GM23248 (cell line): ENCODE measurements at regions not wholly inside any gene's neighbourhood (a gene's known extent, or its start where the extent isn't known, plus 50 kb on each side); places are given as distances from the start of the nearest gene placed in this dataset.

Experiments
- DNase-seq: peaks from one replicate; pipeline ENCODE4 v3.0.0-alpha.2; 2015
- H2AFZ ChIP-seq: fragments of 200-600 bp; sonication (generic); 2 replicates; pipeline ENCODE4 v1.6.1; 2016; ENCODE audit warnings: antibody characterized with exemption
- H3F3A ChIP-seq: fragments of 200-600 bp; sonication (generic); 2 replicates; pipeline ENCODE4 v1.6.1; 2016; ENCODE audit warnings: mild to moderate bottlenecking, antibody characterized with exemption, mixed run types; ENCODE audit not compliant: insufficient read depth
- H3K27ac ChIP-seq: fragments of 200-600 bp; sonication (generic); 2 replicates; pipeline ENCODE4 v1.5.1; 2016; ENCODE audit warnings: mild to moderate bottlenecking
- H3K27me3 ChIP-seq: fragments of 200-600 bp; sonication (generic); replicated peaks from 2 replicates; pipeline ENCODE4 v1.6.1; 2016; ENCODE audit warnings: mild to moderate bottlenecking; ENCODE audit not compliant: insufficient read depth
- H3K36me3 ChIP-seq: fragments of 200-600 bp; sonication (generic); 2 replicates; pipeline ENCODE4 v1.6.1; 2016; ENCODE audit warnings: low read depth, mild to moderate bottlenecking
- H3K4me1 ChIP-seq: fragments of 200-600 bp; sonication (generic); 2 replicates; pipeline ENCODE4 v1.6.1; 2016; ENCODE audit warnings: mild to moderate bottlenecking; ENCODE audit not compliant: insufficient read depth
- H3K4me2 ChIP-seq: fragments of 200-600 bp; sonication (generic); one replicate; pipeline ENCODE4 v1.6.1; 2016; ENCODE audit warnings: mild to moderate bottlenecking; ENCODE audit not compliant: unreplicated experiment
- H3K4me3 ChIP-seq: fragments of 200-600 bp; sonication (generic); 2 replicates; pipeline ENCODE4 v1.5.1; 2016; ENCODE audit warnings: mild to moderate bottlenecking
- H3K79me2 ChIP-seq: fragments of 200-600 bp; sonication (generic); 2 replicates; pipeline ENCODE4 v1.6.1; 2016; ENCODE audit warnings: mild to moderate bottlenecking; ENCODE audit not compliant: insufficient read depth
- H3K9ac ChIP-seq: fragments of 200-600 bp; sonication (generic); 2 replicates; pipeline ENCODE4 v1.6.1; 2016; ENCODE audit warnings: mild to moderate bottlenecking
- H3K9me2 ChIP-seq: fragments of 200-600 bp; sonication (generic); 2 replicates; pipeline ENCODE4 v1.6.1; 2016; ENCODE audit warnings: mixed run types, mild to moderate bottlenecking, moderate library complexity; ENCODE audit not compliant: insufficient read depth
- H3K9me3 ChIP-seq: fragments of 200-600 bp; sonication (generic); one replicate; pipeline ENCODE4 v1.6.1; 2017; ENCODE audit warnings: low read depth
- H4K20me1 ChIP-seq: fragments of 200-600 bp; sonication (generic); 2 replicates; pipeline ENCODE4 v1.6.0; 2016; ENCODE audit not compliant: insufficient read depth
- EZH2 ChIP-seq: fragments of 200-600 bp; sonication (generic); IDR thresholded peaks from 2 replicates; pipeline ENCODE4 v1.6.1; 2018; ENCODE audit warnings: antibody characterized with exemption, mild to moderate bottlenecking; ENCODE audit not compliant: insufficient read depth, poor library complexity, severe bottlenecking
- EZH2phosphoT487 ChIP-seq: fragments of 200-600 bp; sonication (generic); IDR thresholded peaks from 2 replicates; pipeline ENCODE4 v1.6.1; 2018; ENCODE audit warnings: antibody characterized with exemption, moderate library complexity, mild to moderate bottlenecking, low read depth; ENCODE audit not compliant: insufficient read depth
- WGBS, 2 experiments: methylation state at CpG; one replicate each; pipeline ENCODE4 v1.1.6; 2015 to 2017; ENCODE audit warnings: low lambda C conversion rate in 2 of 2, low coverage in 1 of 2; ENCODE audit errors: missing lambda C conversion rate in 2 of 2; 5-methylcytosine and 5-hydroxymethylcytosine counted together
- in situ Hi-C: fragments of 300-500 bp; cut with MboI; formaldehyde crosslinking; loops from 2 replicates; pipeline ENCODE4 v1.15.0; 2020

DNA sequence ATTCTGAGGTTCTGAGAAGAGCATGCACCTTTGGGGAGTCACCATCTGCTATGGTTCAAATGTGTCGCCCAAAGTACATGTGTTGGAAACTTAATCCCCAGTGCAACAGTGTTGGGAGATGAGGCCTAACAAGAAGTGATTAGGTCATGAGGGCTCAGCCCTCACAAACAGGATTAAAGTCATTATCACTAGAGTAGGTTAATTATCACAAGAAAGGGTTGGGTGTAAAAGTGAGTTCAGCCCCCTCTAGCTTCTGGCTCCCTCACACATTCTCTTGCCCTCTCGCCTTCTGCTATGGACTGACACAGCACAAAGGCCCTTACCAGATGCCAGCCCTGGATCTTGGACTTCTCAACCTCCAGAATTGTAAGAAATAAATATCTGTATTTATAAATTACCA, 100.3 kb upstream of the C10orf90 start:
- H3K36me3 ChIP-seq, result no peaks in the 10 kb centered on the region
- in situ Hi-C loops, result no loop called here
- TF ChIP-seq EZH2phosphoT487 (no peak), EZH2 (no peak)
- H3K9ac ChIP-seq, result no peak overlapping the region
- H4K20me1 ChIP-seq, result no peaks in the 10 kb centered on the region
- no peaks in the 10 kb centered on the region for H3F3A ChIP-seq
- H3K4me1 ChIP-seq, result no peaks in the 10 kb centered on the region
- peaks cover 3% of the 10 kb centered on the region; the same call in 1 of the 2 replicates for H3K27me3 ChIP-seq
- no peaks in the 10 kb centered on the region for H3K79me2 ChIP-seq
- H2AFZ ChIP-seq, result no peak overlapping the region
- DNase-seq, result no peak
- WGBS, 2 experiments, result 65 to 73% methylated on average over 2 of the region's 2 CpGs
- H3K4me2 ChIP-seq, result no peak overlapping the region
- no peaks in the 10 kb centered on the region for H3K9me2 ChIP-seq
- no peak overlapping the region for H3K27ac ChIP-seq
- H3K9me3 ChIP-seq, result no peaks in the 10 kb centered on the region
- no peak overlapping the region for H3K4me3 ChIP-seq

DNA sequence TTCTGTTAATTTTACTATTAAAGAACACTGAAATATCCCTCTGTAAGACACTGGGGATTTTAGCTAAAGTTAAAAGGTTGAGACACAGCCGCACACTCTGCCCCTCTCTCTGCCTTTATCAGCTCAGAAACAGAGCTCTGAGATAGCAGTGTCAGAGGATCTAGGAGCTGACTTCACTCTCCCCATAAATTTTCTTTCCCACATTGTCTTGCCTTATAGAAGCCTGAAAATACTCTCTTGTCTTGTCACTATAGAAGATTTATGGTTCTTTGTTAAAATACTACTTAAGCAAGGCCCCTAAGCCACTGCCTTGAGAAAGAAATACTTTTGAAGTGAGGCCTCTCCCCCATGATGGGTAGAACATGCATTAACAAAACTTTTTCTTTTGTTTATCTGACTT, 105.7 kb upstream of the C10orf90 start:
- no peak overlapping the region for H3K4me3 ChIP-seq
- in situ Hi-C loops, result no loop called here
- no peaks in the 10 kb centered on the region for H3K4me1 ChIP-seq
- H3K4me2 ChIP-seq, result no peak overlapping the region
- H3K27ac ChIP-seq, result no peak overlapping the region
- no peaks in the 10 kb centered on the region for H3K79me2 ChIP-seq
- no peak for DNase-seq
- no peaks in the 10 kb centered on the region for H3F3A ChIP-seq
- H3K9me2 ChIP-seq, result no peaks in the 10 kb centered on the region
- WGBS, 2 experiments, result 34 to 53% methylated on average over 1 of the region's 1 CpG
- H4K20me1 ChIP-seq, result no peaks in the 10 kb centered on the region
- no peak overlapping the region for H2AFZ ChIP-seq
- no peak overlapping the region for H3K9ac ChIP-seq
- TF ChIP-seq EZH2phosphoT487, result no peak
- TF ChIP-seq EZH2, result no peak
- H3K27me3 ChIP-seq, result peaks cover 8% of the 10 kb centered on the region; the same call in 1 of the 2 replicates
- no peaks in the 10 kb centered on the region for H3K9me3 ChIP-seq
- H3K36me3 ChIP-seq, result no peaks in the 10 kb centered on the region

DNA sequence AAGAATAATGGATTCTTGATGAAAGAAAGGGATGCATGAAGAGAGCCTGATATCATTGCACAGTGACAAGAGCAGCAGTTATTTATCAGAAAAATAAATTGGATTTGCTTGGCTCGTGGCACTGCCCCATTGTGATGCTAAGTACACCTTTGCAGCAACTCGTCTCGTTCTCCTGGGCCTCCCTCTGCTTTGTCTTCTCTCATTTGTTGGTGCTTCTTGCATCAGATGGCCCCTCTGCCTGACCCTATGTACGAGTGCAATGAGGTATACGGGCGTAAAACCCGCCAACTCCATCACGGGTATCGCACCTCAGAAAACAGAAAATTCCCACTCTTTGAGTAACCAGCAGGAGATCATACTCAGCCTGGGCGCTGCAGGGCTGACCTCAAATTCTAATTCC, 107.2 kb upstream of the C10orf90 start:
- no peak overlapping the region for H3K9ac ChIP-seq
- H3K9me3 ChIP-seq, result no peaks in the 10 kb centered on the region
- no peaks in the 10 kb centered on the region for H3F3A ChIP-seq
- H3K27ac ChIP-seq, result no peak overlapping the region
- H3K79me2 ChIP-seq, result no peaks in the 10 kb centered on the region
- H2AFZ ChIP-seq, result no peak overlapping the region
- H3K27me3 ChIP-seq, result peaks cover 19% of the 10 kb centered on the region; the same call in 1 of the 2 replicates
- in situ Hi-C loops, result no loop called here
- H3K4me2 ChIP-seq, result no peak overlapping the region
- H3K4me1 ChIP-seq, result no peaks in the 10 kb centered on the region
- H3K36me3 ChIP-seq, result no peaks in the 10 kb centered on the region
- TF ChIP-seq EZH2phosphoT487 (no peak), EZH2 (no peak)
- no peak overlapping the region for H3K4me3 ChIP-seq
- H4K20me1 ChIP-seq, result no peaks in the 10 kb centered on the region
- no peaks in the 10 kb centered on the region for H3K9me2 ChIP-seq
- DNase-seq, result no peak
- WGBS, 2 experiments, result 60 to 63% methylated on average over 10 of the region's 10 CpGs

DNA sequence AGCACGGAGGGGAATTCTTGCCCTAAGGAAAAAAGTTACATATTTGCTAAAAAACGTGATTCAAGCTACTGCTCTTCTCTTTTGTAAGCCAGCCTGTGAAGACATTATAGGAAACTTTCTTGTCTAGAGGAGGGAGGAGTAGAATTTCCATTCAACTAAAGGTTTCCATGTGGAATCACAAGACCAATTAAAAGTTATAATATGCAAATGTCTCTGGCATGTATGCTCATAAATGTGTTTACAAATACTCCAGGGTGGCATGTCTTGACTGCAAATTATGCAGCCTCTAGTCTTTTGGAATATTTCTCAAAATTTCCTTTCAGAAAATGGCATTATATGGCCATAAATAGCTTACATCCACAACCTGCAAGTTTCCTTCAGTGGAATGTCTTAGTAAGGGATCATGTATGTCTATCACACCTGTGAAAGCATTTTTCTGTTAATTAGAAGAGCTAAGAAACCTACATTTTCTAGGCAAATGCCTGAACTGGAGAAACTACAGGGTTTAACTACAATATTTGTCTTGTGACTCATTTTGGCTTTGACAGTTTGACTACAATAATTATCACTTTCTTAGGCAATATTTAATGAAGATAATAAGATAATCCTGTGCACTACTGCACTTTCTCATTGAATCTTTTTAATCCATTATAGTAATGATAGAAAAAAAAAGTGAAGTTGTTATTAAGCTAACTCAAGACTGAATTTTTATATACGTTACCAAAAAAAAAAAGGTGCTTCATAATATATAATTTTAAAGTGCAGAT, 111.1 kb upstream of the C10orf90 start:
- Histone ChIP-seq H3K9ac (no peak overlapping the region), H3K27ac (no peak overlapping the region), H3F3A (no peaks in the 10 kb centered on the region), H3K4me2 (no peak overlapping the region), H3K79me2 (no peaks in the 10 kb centered on the region), H3K4me3 (no peak overlapping the region), H2AFZ (no peak overlapping the region), H3K9me2 (no peaks in the 10 kb centered on the region), H4K20me1 (no peaks in the 10 kb centered on the region), H3K4me1 (no peaks in the 10 kb centered on the region), H3K9me3 (no peaks in the 10 kb centered on the region), H3K36me3 (no peaks in the 10 kb centered on the region), H3K27me3 (peaks cover 31% of the 10 kb centered on the region)
- 10 to 14% methylated on average over 3 of the region's 3 CpGs for WGBS, 2 experiments
- in situ Hi-C loops, result no loop called here
- no peak for DNase-seq
- TF ChIP-seq EZH2 (no peak), EZH2phosphoT487 (no peak)
